A549 (cell line): ENCODE measurements at regions not wholly inside any gene's neighbourhood (a gene's known extent, or its start where the extent isn't known, plus 50 kb on each side); places are given as distances from the start of the nearest gene placed in this dataset.

Source experiments
- CHD2 ChIP-seq: fragments of 150-350 bp; IDR thresholded peaks from 2 replicates; pipeline ENCODE4 v1.6.1; 2014; ENCODE audit warnings: low read length; ENCODE audit not compliant: partially characterized antibody
- ELK1 ChIP-seq: fragments of 150-350 bp; IDR thresholded peaks from 2 replicates; pipeline ENCODE4 v1.6.1; 2014; ENCODE audit warnings: low read depth, mild to moderate bottlenecking, low read length
- EP300 ChIP-seq, 2 experiments: fragments of >200 bp; sonication (Bioruptor Twin); formaldehyde crosslinking; IDR thresholded peaks; 2 replicates in 1 of 2; 3 replicates in 1 of 2; pipeline ENCODE4 v1.6.1; 2016 to 2017
- FOSL2 ChIP-seq, 2 experiments: fragments of 450-650 bp in 1 of 2; fragments of >200 bp in 1 of 2; sonication (Bioruptor Twin) in 1 of 2; formaldehyde crosslinking; IDR thresholded peaks; 2 replicates each; pipeline versions ENCODE4 v1.5.0 to v1.6.1; 2016 to 2020; ENCODE audit warnings: mild to moderate bottlenecking in 1 of 2, moderate library complexity in 1 of 2
- MAFK ChIP-seq: fragments of 450-650 bp; IDR thresholded peaks from 2 replicates; pipeline ENCODE4 v1.6.1; 2014; ENCODE audit not compliant: partially characterized antibody
- MAZ ChIP-seq: fragments of 150-350 bp; IDR thresholded peaks from 2 replicates; pipeline ENCODE4 v1.6.1; 2014; ENCODE audit warnings: antibody characterized with exemption, low read depth, low read length, borderline replicate concordance
- REST ChIP-seq: fragments of 200-600 bp; sonication (generic); IDR thresholded peaks from 2 replicates; pipeline ENCODE4 v1.6.1; 2016; ENCODE audit warnings: antibody characterized with exemption, mild to moderate bottlenecking, moderate library complexity
- TP53 ChIP-seq: fragments of 250-450 bp; sonication (Bioruptor Pico); IDR thresholded peaks from 2 replicates; pipeline ENCODE4 v1.5.0; 2021; ENCODE audit warnings: mild to moderate bottlenecking, moderate library complexity

GRCh38 chr1:208928349-208929010 is 655.0 kb upstream of the CAMK1G start:
- TF ChIP-seq ELK1 (no peak), CHD2 (no peak), REST (no peak), FOSL2 (IDR thresholded peaks at IDR 0.05) (no peak), FOSL2 (CRISPR knock-in tag; IDR thresholded peaks at IDR 0.05) (no peak), TP53 (CRISPR knock-in tag) (no peak), EP300 (IDR thresholded peaks at IDR 0.05) (no peak), MAFK (no peak), MAZ (no peak)
